HepG2 (cell line): ENCODE measurements at regions not wholly inside any gene's neighbourhood (a gene's known extent, or its start where the extent isn't known, plus 50 kb on each side); places are given as distances from the start of the nearest gene placed in this dataset.

Experiments used
- CTCF ChIP-seq: sonication (generic); formaldehyde crosslinking; IDR thresholded peaks from 2 replicates; pipeline ENCODE4 v1.5.0; 2020; ENCODE audit warnings: mild to moderate bottlenecking, missing genetic modification reagents, moderate library complexity
- GTF3A ChIP-seq: sonication (generic); formaldehyde crosslinking; conservative IDR thresholded peaks from 2 replicates; pipeline ENCODE4 v1.4.0; 2020; ENCODE audit warnings: mild to moderate bottlenecking, missing genetic modification reagents
- MIER2 ChIP-seq: IDR thresholded peaks from 2 replicates; pipeline ENCODE4 v1.6.1; 2016; ENCODE audit warnings: missing biosample characterization, missing genetic modification reagents
- SMC3 ChIP-seq: IDR thresholded peaks from 2 replicates; pipeline ENCODE4 v1.6.1; 2011; ENCODE audit warnings: low read length, improper control_type of control experiment
- TAF1 ChIP-seq: sonication (generic); formaldehyde crosslinking; IDR thresholded peaks from 2 replicates; pipeline ENCODE4 v1.4.0; 2020; ENCODE audit warnings: missing genetic modification reagents
- YY1 ChIP-seq: IDR thresholded peaks from 2 replicates; pipeline ENCODE4 v1.6.1; 2011; ENCODE audit warnings: low read length, low read depth, moderate library complexity, mild to moderate bottlenecking; ENCODE audit not compliant: insufficient read depth, insufficient replicate concordance
- ZNF598 ChIP-seq: sonication (generic); formaldehyde crosslinking; IDR thresholded peaks from 2 replicates; pipeline ENCODE4 v1.5.1; 2020; ENCODE audit warnings: mild to moderate bottlenecking, missing genetic modification reagents, borderline replicate concordance

GRCh38 chr5:110248921-110249320 is 477.6 kb downstream of the TMEM232 start:
- TF ChIP-seq YY1, result no peak
- no peak for TF ChIP-seq MIER2
- TF ChIP-seq TAF1 (CRISPR knock-in tag), result no peak
- TF ChIP-seq SMC3, result no peak
- no peak for TF ChIP-seq CTCF (CRISPR knock-in tag)
- no peak for TF ChIP-seq GTF3A
- TF ChIP-seq ZNF598, result no peak
